Activated CD4-positive, alpha-beta T cell treated with anti-CD3 and anti-CD28 coated beads, Interleukin-2, amount 10 ng/mL, durations not matched to agents 24 days and 14 days (primary cell): ENCODE measurements at regions not wholly inside any gene's neighbourhood (a gene's known extent, or its start where the extent isn't known, plus 50 kb on each side); places are given as distances from the start of the nearest gene placed in this dataset.

Experiments
- DNase-seq: peaks from one replicate; pipeline ENCODE4 v3.0.0; 2022
- H3K27ac Mint-ChIP-seq: one replicate; pipeline ENCODE4 v1.8.0; 2022; ENCODE audit warnings: mild to moderate bottlenecking, mixed read lengths
- H3K27me3 Mint-ChIP-seq: one replicate; pipeline ENCODE4 v1.8.0; 2022; ENCODE audit warnings: mixed read lengths
- H3K36me3 Mint-ChIP-seq: one replicate; pipeline ENCODE4 v1.8.0; 2022; ENCODE audit warnings: low read depth, mild to moderate bottlenecking, mixed read lengths
- H3K4me1 Mint-ChIP-seq: one replicate; pipeline ENCODE4 v1.8.0; 2021; ENCODE audit warnings: mixed read lengths
- H3K4me3 Mint-ChIP-seq: one replicate; pipeline ENCODE4 v1.8.0; 2022; ENCODE audit warnings: mild to moderate bottlenecking, moderate library complexity, mixed read lengths
- H3K9me3 Mint-ChIP-seq: one replicate; pipeline ENCODE4 v1.8.0; 2021; ENCODE audit warnings: mixed read lengths
- intact Hi-C: fragments of 100-400 bp; cut with micrococcal nuclease; formaldehyde crosslinking; loops from one replicate; pipeline ENCODE4 v1.15.1; 2023

DNA sequence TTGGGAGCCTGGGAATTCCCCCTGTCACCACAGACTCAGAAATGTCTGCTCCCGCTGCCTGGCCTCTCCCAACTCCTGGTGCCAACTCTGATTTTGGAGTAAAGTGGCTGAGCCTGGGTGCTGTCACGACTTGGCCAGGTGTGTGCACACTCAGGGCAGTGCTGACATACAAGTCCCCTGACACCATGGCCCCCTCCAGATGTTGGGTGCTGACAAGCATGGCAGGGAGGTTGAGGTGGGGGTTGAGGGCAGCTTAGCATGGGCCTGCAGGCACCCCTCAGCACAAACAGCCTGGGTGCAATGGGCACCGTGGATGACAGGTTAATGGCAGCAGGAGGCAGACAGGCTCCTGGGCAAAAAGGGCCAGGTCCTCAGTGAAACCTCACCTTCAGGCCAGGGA lies 511.2 kb downstream of the SQOR start:
- H3K9me3 Mint-ChIP-seq, result peaks cover 3% of the 10 kb centered on the region
- H3K4me1 Mint-ChIP-seq, result no peaks in the 10 kb centered on the region
- H3K36me3 Mint-ChIP-seq, result no peaks in the 10 kb centered on the region
- no peak overlapping the region for H3K4me3 Mint-ChIP-seq
- DNase-seq, result no peak
- intact Hi-C loops, result no loop called here
- no peak overlapping the region for H3K27ac Mint-ChIP-seq
- no peaks in the 10 kb centered on the region for H3K27me3 Mint-ChIP-seq

DNA sequence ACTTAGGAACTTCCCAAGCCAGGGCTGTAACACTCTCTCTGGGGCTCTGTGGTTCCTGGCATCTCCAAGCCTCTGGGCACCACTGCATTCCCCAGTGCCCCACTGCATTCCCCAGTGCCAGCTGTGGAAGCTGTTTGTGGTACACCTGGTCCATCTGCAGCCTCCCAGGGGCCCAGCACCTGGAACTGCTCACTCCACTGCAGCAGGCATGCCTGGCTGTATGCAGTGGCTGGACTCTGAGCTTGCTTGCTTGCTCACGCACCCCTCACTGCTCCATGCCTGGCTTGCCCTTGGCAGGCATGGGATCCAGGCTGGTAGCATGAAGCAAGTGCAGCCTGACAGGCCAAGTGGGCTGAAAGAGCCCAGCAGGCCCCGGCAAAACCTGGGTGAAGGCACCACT lies 512.1 kb downstream of the SQOR start:
- no peak for DNase-seq
- Mint-ChIP-seq H3K27ac (no peak overlapping the region), H3K27me3 (no peaks in the 10 kb centered on the region), H3K4me3 (no peak overlapping the region), H3K9me3 (peaks cover 4% of the 10 kb centered on the region), H3K36me3 (no peaks in the 10 kb centered on the region), H3K4me1 (no peaks in the 10 kb centered on the region)
- intact Hi-C loops, result no loop called here

- H3K4me3 Mint-ChIP-seq, result no peak overlapping the region
- no peaks in the 10 kb centered on the region for H3K27me3 Mint-ChIP-seq
- peaks cover 7% of the 10 kb centered on the region for H3K9me3 Mint-ChIP-seq
- no peak for DNase-seq
- no peaks in the 10 kb centered on the region for H3K4me1 Mint-ChIP-seq
- H3K36me3 Mint-ChIP-seq, result no peaks in the 10 kb centered on the region
- intact Hi-C loops, result no loop called here
- H3K27ac Mint-ChIP-seq, result no peak overlapping the region
These were observed 517.0 kb downstream of the SQOR start for GRCh38 chr15:46151786-46152185.

DNA sequence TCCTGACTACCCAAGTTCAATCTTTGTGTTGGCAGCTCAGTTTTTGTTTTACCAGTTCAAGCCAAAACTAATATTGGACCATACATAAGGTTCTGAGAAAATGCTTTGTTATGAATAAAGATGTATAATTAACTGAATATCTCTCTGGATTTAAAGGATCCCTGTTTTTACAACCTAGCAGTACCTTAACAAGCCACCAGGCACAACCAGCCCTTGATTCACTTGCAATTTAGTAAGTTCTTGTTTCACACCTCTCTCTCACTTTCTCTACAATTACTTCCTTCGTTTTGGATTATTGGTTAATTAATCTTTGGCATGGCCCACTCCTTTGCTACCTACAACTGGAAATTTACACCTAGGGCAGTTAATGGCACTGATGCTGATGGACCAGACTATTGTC lies 531.9 kb downstream of the SQOR start:
- Mint-ChIP-seq H3K4me1 (no peaks in the 10 kb centered on the region), H3K36me3 (no peaks in the 10 kb centered on the region), H3K27me3 (no peaks in the 10 kb centered on the region), H3K4me3 (no peak overlapping the region), H3K27ac (no peak overlapping the region), H3K9me3 (peaks cover 13% of the 10 kb centered on the region)
- DNase-seq, result no peak
- intact Hi-C loops, result no loop called here

- Mint-ChIP-seq H3K4me3 (no peak overlapping the region), H3K4me1 (no peaks in the 10 kb centered on the region), H3K36me3 (no peaks in the 10 kb centered on the region), H3K27me3 (no peaks in the 10 kb centered on the region), H3K9me3 (peaks cover 13% of the 10 kb centered on the region), H3K27ac (no peak overlapping the region)
- intact Hi-C loops, result no loop called here
- DNase-seq, result no peak
These were observed 535.5 kb downstream of the SQOR start for GRCh38 chr15:46170326-46170725.

DNA sequence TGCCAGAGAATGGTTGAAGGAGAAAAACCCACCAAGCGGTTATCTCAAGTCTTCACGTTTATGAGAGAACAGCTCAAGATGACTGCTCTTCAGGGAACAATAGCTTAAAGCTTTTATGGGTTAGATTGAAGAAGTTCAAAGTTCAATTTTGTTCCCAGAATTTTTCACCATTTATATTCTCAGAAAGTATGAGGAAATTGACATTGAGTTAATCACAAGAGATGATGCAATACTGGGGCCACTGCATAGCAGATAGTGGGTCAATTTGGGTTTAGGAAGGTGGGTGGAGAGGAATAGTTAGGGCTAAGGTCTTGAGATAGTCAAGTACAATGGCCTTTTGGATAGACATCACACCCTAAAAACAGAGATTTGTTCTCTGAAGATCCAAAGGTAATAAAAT lies 539.3 kb downstream of the SQOR start:
- no peak for DNase-seq
- Mint-ChIP-seq H3K27ac (no peak overlapping the region), H3K9me3 (no peaks in the 10 kb centered on the region), H3K4me1 (no peaks in the 10 kb centered on the region), H3K4me3 (no peak overlapping the region), H3K27me3 (no peaks in the 10 kb centered on the region), H3K36me3 (no peaks in the 10 kb centered on the region)
- intact Hi-C loops, result no loop called here

GRCh38 chr15:46177219-46177618 lies 542.4 kb downstream of the SQOR start:
- H3K27me3 Mint-ChIP-seq, result no peaks in the 10 kb centered on the region
- H3K36me3 Mint-ChIP-seq, result no peaks in the 10 kb centered on the region
- intact Hi-C loops, result no loop called here
- H3K4me3 Mint-ChIP-seq, result no peak overlapping the region
- no peak for DNase-seq
- H3K9me3 Mint-ChIP-seq, result peaks cover 6% of the 10 kb centered on the region
- no peaks in the 10 kb centered on the region for H3K4me1 Mint-ChIP-seq
- no peak overlapping the region for H3K27ac Mint-ChIP-seq

DNA sequence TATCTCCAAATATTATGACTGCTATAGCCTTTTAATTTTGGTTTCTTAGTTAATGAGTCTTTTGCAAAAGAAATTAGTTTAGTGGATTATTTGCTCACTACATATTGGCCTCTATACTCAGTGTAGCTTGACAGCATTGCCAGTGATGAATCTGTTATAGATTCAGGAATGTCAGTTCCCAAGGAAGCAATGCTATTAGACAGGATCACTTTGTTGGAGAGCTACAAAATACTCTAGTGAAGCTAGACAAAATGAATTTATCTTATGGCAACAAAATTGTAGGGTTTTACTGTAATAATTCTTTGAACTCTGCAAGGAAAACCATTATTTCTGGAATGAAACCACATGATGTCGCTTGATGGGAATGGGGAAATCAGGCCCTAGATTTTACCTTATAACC lies 543.3 kb downstream of the SQOR start:
- Mint-ChIP-seq H3K36me3 (no peaks in the 10 kb centered on the region), H3K27me3 (no peaks in the 10 kb centered on the region), H3K4me1 (no peaks in the 10 kb centered on the region), H3K9me3 (peaks cover 6% of the 10 kb centered on the region), H3K4me3 (no peak overlapping the region), H3K27ac (no peak overlapping the region)
- intact Hi-C loops, result no loop called here
- no peak for DNase-seq

DNA sequence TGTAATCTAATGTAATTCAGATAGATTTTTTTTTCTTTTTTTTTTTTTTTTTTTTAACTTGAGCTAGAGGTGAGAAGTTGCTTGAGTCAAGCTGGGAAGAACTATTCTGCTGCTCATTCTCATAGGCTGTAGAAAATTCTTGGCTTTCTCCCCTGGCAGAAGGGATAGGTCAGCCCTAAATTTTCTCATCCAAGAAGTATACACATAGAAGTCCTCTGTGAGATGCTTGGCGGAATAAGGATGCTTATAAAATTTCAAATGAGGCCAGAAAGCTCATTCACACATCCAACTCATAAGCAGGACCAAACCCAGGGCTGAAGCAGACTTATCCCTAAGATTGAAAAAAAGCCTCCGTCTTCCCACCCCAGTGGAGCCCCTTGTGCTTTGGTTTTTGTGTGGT lies 572.5 kb downstream of the SQOR start:
- DNase-seq, result no peak
- Mint-ChIP-seq H3K27ac (no peak overlapping the region), H3K9me3 (no peaks in the 10 kb centered on the region), H3K4me1 (no peaks in the 10 kb centered on the region), H3K4me3 (no peak overlapping the region), H3K36me3 (no peaks in the 10 kb centered on the region), H3K27me3 (no peaks in the 10 kb centered on the region)
- intact Hi-C loops, result no loop called here

- Mint-ChIP-seq H3K4me1 (no peaks in the 10 kb centered on the region), H3K27ac (no peak overlapping the region), H3K9me3 (peaks cover 3% of the 10 kb centered on the region), H3K36me3 (no peaks in the 10 kb centered on the region), H3K27me3 (no peaks in the 10 kb centered on the region), H3K4me3 (no peak overlapping the region)
- intact Hi-C loops, result no loop called here
- no peak for DNase-seq
These were observed 578.7 kb downstream of the SQOR start for GRCh38 chr15:46213551-46213950.

DNA sequence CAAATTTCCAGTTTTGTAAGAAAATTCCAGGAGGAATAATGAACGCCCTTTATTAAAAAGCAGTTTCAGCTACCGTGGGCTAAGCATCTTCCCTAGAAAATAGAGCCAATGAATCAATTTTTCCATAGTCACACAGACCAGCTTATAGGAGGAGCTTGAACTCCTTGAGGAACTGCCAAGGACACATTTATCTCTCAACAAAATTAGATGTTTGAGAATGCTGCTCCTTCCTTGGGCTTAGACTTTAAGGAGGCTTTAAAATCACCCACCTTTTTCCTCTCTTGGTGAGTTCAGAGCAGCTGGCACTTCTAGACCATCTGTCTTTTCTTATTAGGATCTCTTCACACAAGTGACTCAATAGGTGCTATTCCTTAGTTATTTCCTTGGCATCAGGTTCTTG lies 588.0 kb downstream of the SQOR start:
- Mint-ChIP-seq H3K9me3 (peaks cover 7% of the 10 kb centered on the region), H3K27me3 (no peaks in the 10 kb centered on the region), H3K27ac (no peak overlapping the region), H3K4me3 (no peak overlapping the region), H3K4me1 (no peaks in the 10 kb centered on the region), H3K36me3 (no peaks in the 10 kb centered on the region)
- DNase-seq, result no peak
- intact Hi-C loops, result no loop called here

DNA sequence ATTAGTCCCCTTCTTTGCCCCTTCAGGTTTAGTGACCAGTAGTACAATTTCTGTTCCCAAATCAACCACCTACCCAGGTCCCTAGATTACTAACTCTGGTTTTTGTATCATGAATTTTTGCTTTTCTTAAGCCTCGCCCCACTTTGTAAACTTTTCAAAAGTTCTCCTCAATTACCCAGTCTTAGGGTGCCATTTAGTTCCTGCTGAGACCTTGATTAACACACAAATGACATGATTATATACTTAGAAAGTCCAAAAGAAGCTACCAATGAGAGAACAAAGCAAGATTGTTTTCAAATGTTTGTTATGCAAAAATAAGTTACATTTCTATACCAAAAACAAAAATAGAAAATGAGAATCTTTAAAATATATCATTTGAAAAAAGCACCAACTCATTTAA lies 594.4 kb downstream of the SQOR start:
- Mint-ChIP-seq H3K4me1 (no peaks in the 10 kb centered on the region), H3K27ac (no peak overlapping the region), H3K36me3 (no peaks in the 10 kb centered on the region), H3K27me3 (no peaks in the 10 kb centered on the region), H3K9me3 (no peaks in the 10 kb centered on the region), H3K4me3 (no peak overlapping the region)
- intact Hi-C loops, result no loop called here
- no peak for DNase-seq

DNA sequence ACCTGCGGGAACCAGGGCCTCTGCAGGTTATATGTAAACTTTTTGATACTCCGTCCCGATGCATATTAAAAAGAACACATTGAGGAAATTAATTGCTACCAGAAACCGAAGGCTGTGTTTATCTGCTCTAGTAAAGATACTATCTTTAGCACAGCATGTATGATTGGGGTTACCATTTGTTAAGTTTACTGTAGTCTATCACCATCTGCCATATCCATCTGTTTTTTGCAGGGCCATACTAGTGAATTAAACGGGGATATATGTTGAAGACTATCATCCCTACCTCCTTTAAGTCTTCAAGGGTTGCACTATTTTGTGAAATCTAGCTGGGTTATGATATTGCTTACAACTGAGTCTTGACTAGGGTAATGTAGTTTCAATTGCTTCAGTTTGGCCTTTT lies 597.0 kb downstream of the SQOR start:
- H3K9me3 Mint-ChIP-seq, result no peaks in the 10 kb centered on the region

DNA sequence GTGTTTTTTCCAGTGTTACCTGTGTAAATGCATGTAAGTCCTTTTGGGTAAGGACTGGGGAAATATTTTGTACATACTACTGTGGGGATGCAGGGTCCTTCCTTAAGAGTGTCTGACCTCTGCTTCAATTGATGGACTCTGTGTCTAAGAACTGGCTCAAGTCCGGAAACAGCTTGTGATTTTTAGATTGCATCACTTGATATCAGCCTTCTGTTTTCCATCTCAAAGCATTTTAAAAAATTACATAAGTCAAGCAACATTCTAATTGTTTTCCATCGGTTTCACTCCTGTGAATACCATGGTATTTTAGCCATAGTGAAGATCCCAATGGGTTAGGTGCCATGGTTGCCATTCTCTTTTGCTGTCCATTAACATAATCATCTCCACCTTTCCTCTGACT lies 597.6 kb downstream of the SQOR start:
- Mint-ChIP-seq H3K4me1 (no peaks in the 10 kb centered on the region), H3K36me3 (no peaks in the 10 kb centered on the region), H3K27ac (no peak overlapping the region), H3K9me3 (no peaks in the 10 kb centered on the region), H3K4me3 (no peak overlapping the region), H3K27me3 (no peaks in the 10 kb centered on the region)
- no peak for DNase-seq
- intact Hi-C loops, result no loop called here

More for the DNA sequence above, 597.0 kb downstream of the SQOR start:
- H3K27me3 Mint-ChIP-seq, result no peaks in the 10 kb centered on the region
- DNase-seq, result no peak
- H3K27ac Mint-ChIP-seq, result no peak overlapping the region
- no peak overlapping the region for H3K4me3 Mint-ChIP-seq
- H3K36me3 Mint-ChIP-seq, result no peaks in the 10 kb centered on the region
- intact Hi-C loops, result no loop called here
- H3K4me1 Mint-ChIP-seq, result no peaks in the 10 kb centered on the region

DNA sequence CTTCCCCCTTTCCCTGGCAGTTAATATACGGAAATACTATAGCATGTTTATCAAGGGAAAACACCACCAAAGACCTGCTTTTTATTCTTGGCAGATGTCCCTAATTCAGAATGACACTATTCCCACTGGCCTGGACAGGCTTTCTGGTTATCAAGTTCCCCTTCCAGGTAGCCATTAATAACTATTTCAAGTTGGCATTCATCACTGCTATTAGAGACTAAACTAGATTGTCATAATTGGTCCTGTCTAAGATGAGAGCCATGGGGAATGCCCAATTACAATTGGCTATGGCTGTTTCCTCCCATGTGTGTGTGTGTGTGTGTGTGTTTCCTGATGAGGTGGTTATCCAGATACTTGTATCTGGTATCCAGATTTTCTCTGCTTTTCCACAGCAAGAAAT lies 608.1 kb downstream of the SQOR start:
- Mint-ChIP-seq H3K4me1 (no peaks in the 10 kb centered on the region), H3K9me3 (no peaks in the 10 kb centered on the region), H3K27me3 (no peaks in the 10 kb centered on the region), H3K4me3 (no peak overlapping the region), H3K36me3 (no peaks in the 10 kb centered on the region), H3K27ac (no peak overlapping the region)
- intact Hi-C loops, result no loop called here
- no peak for DNase-seq

GRCh38 chr15:46251903-46252302 lies 617.1 kb downstream of the SQOR start:
- intact Hi-C loops, result no loop called here
- Mint-ChIP-seq H3K36me3 (no peaks in the 10 kb centered on the region), H3K27ac (no peak overlapping the region), H3K9me3 (no peaks in the 10 kb centered on the region), H3K27me3 (no peaks in the 10 kb centered on the region), H3K4me1 (no peaks in the 10 kb centered on the region), H3K4me3 (no peak overlapping the region)
- no peak for DNase-seq
